K562 (cell line): ENCODE measurements at regions not wholly inside any gene's neighbourhood (a gene's known extent, or its start where the extent isn't known, plus 50 kb on each side); places are given as distances from the start of the nearest gene placed in this dataset.

Source experiments
- DPF2 ChIP-seq: fragments of 450-650 bp; IDR thresholded peaks from 2 replicates; pipeline ENCODE4 v1.6.1; 2016
- FOXP1 ChIP-seq: sonication (generic); formaldehyde crosslinking; IDR thresholded peaks from 2 replicates; pipeline ENCODE4 v1.8.0; 2022; ENCODE audit warnings: mild to moderate bottlenecking, missing genetic modification reagents
- GTF2F1 ChIP-seq: IDR thresholded peaks from 2 replicates; pipeline ENCODE4 v1.6.1; 2011; ENCODE audit warnings: low read depth, low read length, improper control_type of control experiment
- REST ChIP-seq, 2 experiments: fragments of 450-650 bp; formaldehyde crosslinking in 1 of 2; IDR thresholded peaks; 2 replicates each; pipeline versions ENCODE4 v1.4.0 to v1.6.1; 2014 to 2020; ENCODE audit warnings: mild to moderate bottlenecking in 2 of 2, borderline replicate concordance in 1 of 2, low read depth in 1 of 2
- SRSF7 ChIP-seq: fragments of 200-400 bp; formaldehyde crosslinking; optimal IDR thresholded peaks from 2 replicates; pipeline ENCODE3; 2017; ENCODE audit warnings: mild to moderate bottlenecking, low read depth, low read length
- ZHX1 ChIP-seq: fragments of 150-350 bp; conservative IDR thresholded peaks from 2 replicates; pipeline ENCODE4 v1.6.1; 2014; ENCODE audit warnings: low read length

- no peak for TF ChIP-seq ZHX1
- no peak for TF ChIP-seq FOXP1 (CRISPR knock-in tag)
- no peak for TF ChIP-seq GTF2F1
- TF ChIP-seq DPF2: no peak
- TF ChIP-seq SRSF7: no peak
- no peak for TF ChIP-seq REST (IDR thresholded peaks at IDR 0.05; ENCODE audit: borderline replicate concordance)
- no peak for TF ChIP-seq REST (CRISPR knock-in tag; IDR thresholded peaks at IDR 0.05; ENCODE audit: low read depth)
These were observed 423.3 kb downstream of the FLRT2 start (continued) for GRCh38 chr14:85953265-85953664.
